ENCODE measurements at regions not wholly inside any gene's neighbourhood (a gene's known extent, or its start where the extent isn't known, plus 50 kb on each side); places are given as distances from the start of the nearest gene placed in this dataset.
"Not testable (repeated sequence)": the region's sequence is repeated elsewhere in the genome, so short reads cannot be mapped to it uniquely, and the experiment has no call there.

- Histone ChIP-seq H3K4me3 (ENCODE audit: low read length) (no peak overlapping the region), H3K9me3 (ENCODE audit: control insufficient read depth, insufficient read depth, low read length) (no peaks in the 10 kb centered on the region), H3K36me3 (ENCODE audit: control insufficient read depth, insufficient read depth, low read length) (no peaks in the 10 kb centered on the region), H3K4me1 (ENCODE audit: control insufficient read depth, insufficient read depth, low read length) (no peaks in the 10 kb centered on the region), H3K27ac (ENCODE audit: low read length) (no peak overlapping the region), H3K27me3 (ENCODE audit: control insufficient read depth, insufficient read depth, low read length) (no peaks in the 10 kb centered on the region)
- intact Hi-C loops (cut with micrococcal nuclease) = no loop called here
- ATAC-seq = no peak
- Mint-ChIP-seq H3K4me1 (no peaks in the 10 kb centered on the region), H3K27me3 (ENCODE audit: low read depth in 2 of 2) (peaks cover 0 to 3% of the 10 kb centered on the region in 2 donors), H3K36me3 (no peaks in the 10 kb centered on the region), H3K4me3 (no peak overlapping the region), H3K9me3 (peaks cover 10 to 15% of the 10 kb centered on the region in 2 donors), H3K27ac (no peak overlapping the region)
- TF ChIP-seq CTCF (IDR thresholded peaks at IDR 0.05) = no peak
- DNase-seq = no peak
- 29% methylated on average over 2 of the region's 3 CpGs for WGBS (ENCODE audit: insufficient coverage)
Measured at GRCh38 chr16:51236583-51236982, 85.5 kb upstream of the SALL1 start.

GRCh38 chr16:51231702-51232101, 80.6 kb upstream of the SALL1 start:
- H3K9me3 ChIP-seq (ENCODE audit: control insufficient read depth, insufficient read depth, low read length) = no peaks in the 10 kb centered on the region
- H3K27me3 ChIP-seq (ENCODE audit: control insufficient read depth, insufficient read depth, low read length) = no peaks in the 10 kb centered on the region
- Mint-ChIP-seq H3K4me1 (no peaks in the 10 kb centered on the region), H3K9me3 (peaks cover 0 to 3% of the 10 kb centered on the region in 2 donors), H3K36me3 (no peaks in the 10 kb centered on the region), H3K27me3 (ENCODE audit: low read depth in 2 of 2) (no peaks in the 10 kb centered on the region), H3K4me3 (no peak overlapping the region), H3K27ac (no peak overlapping the region)
- no peak for ATAC-seq
- WGBS (ENCODE audit: insufficient coverage) = 96% methylated on average over 4 of the region's 4 CpGs
- intact Hi-C loops (cut with micrococcal nuclease) = no loop called here
- no peak for TF ChIP-seq CTCF (IDR thresholded peaks at IDR 0.05)
- no peaks in the 10 kb centered on the region for H3K36me3 ChIP-seq (ENCODE audit: control insufficient read depth, insufficient read depth, low read length)
- H3K27ac ChIP-seq (ENCODE audit: low read length) = no peak overlapping the region
- no peak for DNase-seq
- no peak overlapping the region for H3K4me3 ChIP-seq (ENCODE audit: low read length)
- H3K4me1 ChIP-seq (ENCODE audit: control insufficient read depth, insufficient read depth, low read length) = no peaks in the 10 kb centered on the region

- ATAC-seq; H3K27me3 ChIP-seq (ENCODE audit: control insufficient read depth, insufficient read depth, low read length); H3K36me3 Mint-ChIP-seq; H3K4me1 Mint-ChIP-seq; H3K9me3 Mint-ChIP-seq; H3K4me3 ChIP-seq (ENCODE audit: low read length); H3K4me3 Mint-ChIP-seq; H3K27me3 Mint-ChIP-seq (ENCODE audit: low read depth in 2 of 2); DNase-seq; H3K27ac Mint-ChIP-seq; intact Hi-C loops (cut with micrococcal nuclease); H3K36me3 ChIP-seq (ENCODE audit: control insufficient read depth, insufficient read depth, low read length); H3K27ac ChIP-seq (ENCODE audit: low read length); H3K4me1 ChIP-seq (ENCODE audit: control insufficient read depth, insufficient read depth, low read length); H3K9me3 ChIP-seq (ENCODE audit: control insufficient read depth, insufficient read depth, low read length): not testable (repeated sequence)
- WGBS (ENCODE audit: insufficient coverage) = 88% methylated on average over 1 of the region's 1 CpG
Measured at GRCh38 chr16:51230035-51230434, 79.0 kb upstream of the SALL1 start.

- no peaks in the 10 kb centered on the region for H3K4me1 ChIP-seq (ENCODE audit: control insufficient read depth, insufficient read depth, low read length)
- H3K36me3 Mint-ChIP-seq = no peaks in the 10 kb centered on the region
- no peaks in the 10 kb centered on the region for H3K4me1 Mint-ChIP-seq
- no peak overlapping the region for H3K4me3 Mint-ChIP-seq
- no peaks in the 10 kb centered on the region for H3K9me3 ChIP-seq (ENCODE audit: control insufficient read depth, insufficient read depth, low read length)
- H3K4me3 ChIP-seq (ENCODE audit: low read length) = no peak overlapping the region
- 53% methylated on average over 2 of the region's 8 CpGs for WGBS (ENCODE audit: insufficient coverage)
- no peak overlapping the region for H3K27ac Mint-ChIP-seq
- intact Hi-C loops (cut with micrococcal nuclease) = no loop called here
- H3K27ac ChIP-seq (ENCODE audit: low read length) = no peak overlapping the region
- no peaks in the 10 kb centered on the region for H3K27me3 Mint-ChIP-seq (ENCODE audit: low read depth in 2 of 2)
- H3K27me3 ChIP-seq (ENCODE audit: control insufficient read depth, insufficient read depth, low read length) = no peaks in the 10 kb centered on the region
- no peak for DNase-seq
- H3K9me3 Mint-ChIP-seq = peaks cover 0 to 3% of the 10 kb centered on the region in 2 donors
- no peak for ATAC-seq
- no peaks in the 10 kb centered on the region for H3K36me3 ChIP-seq (ENCODE audit: control insufficient read depth, insufficient read depth, low read length)
- TF ChIP-seq CTCF (IDR thresholded peaks at IDR 0.05) = no peak
Measured at GRCh38 chr16:51228097-51228659, 77.1 kb upstream of the SALL1 start.
